ENCODE measurements at regions not wholly inside any gene's neighbourhood (a gene's known extent, or its start where the extent isn't known, plus 50 kb on each side); places are given as distances from the start of the nearest gene placed in this dataset.
"Not testable (repeated sequence)": the region's sequence is repeated elsewhere in the genome, so short reads cannot be mapped to it uniquely, and the experiment has no call there.

GRCh38 chr3:72523429-72524151 lies 324.7 kb downstream of the SHQ1 start:
- DNase-seq, result peak; percentile 9 to 26

GRCh38 chr3:72520690-72521308 lies 327.4 kb downstream of the SHQ1 start:
- DNase-seq, result no peak

- DNase-seq, result no peak
Measured at GRCh38 chr3:72519946-72520604, 328.2 kb downstream of the SHQ1 start.

- DNase-seq, result no peak
Measured at GRCh38 chr3:72517921-72518424, 330.3 kb downstream of the SHQ1 start.

- no peak for DNase-seq
Measured at GRCh38 chr3:72517336-72517735, 330.9 kb downstream of the SHQ1 start.

- DNase-seq, result no peak
Measured at GRCh38 chr3:72516361-72516760, 331.9 kb downstream of the SHQ1 start.

GRCh38 chr3:72515941-72516340 lies 332.3 kb downstream of the SHQ1 start:
- no peak for DNase-seq

- DNase-seq, result no peak
Measured at GRCh38 chr3:72515281-72515680, 333.0 kb downstream of the SHQ1 start.

- DNase-seq, result no peak
Measured at GRCh38 chr3:72510247-72510646, 338.0 kb downstream of the SHQ1 start.

- no peak for DNase-seq
Measured at GRCh38 chr3:72505539-72506405, 342.5 kb downstream of the SHQ1 start.

GRCh38 chr3:72497501-72497900 lies 350.7 kb downstream of the SHQ1 start:
- DNase-seq, result not testable (repeated sequence)

- DNase-seq, result no peak
Measured at GRCh38 chr3:72496051-72496670, 352.1 kb downstream of the SHQ1 start.

GRCh38 chr3:72494626-72495025 lies 353.6 kb downstream of the SHQ1 start:
- no peak for DNase-seq

GRCh38 chr3:72494130-72494529 lies 354.1 kb downstream of the SHQ1 start:
- no peak for DNase-seq

GRCh38 chr3:72492240-72492639 lies 356.0 kb downstream of the SHQ1 start:
- no peak for DNase-seq

GRCh38 chr3:72490688-72491435 lies 357.4 kb downstream of the SHQ1 start:
- DNase-seq, result no peak

GRCh38 chr3:72489901-72490300 lies 358.3 kb downstream of the SHQ1 start:
- no peak for DNase-seq

- no peak for DNase-seq
Measured at GRCh38 chr3:72488738-72489035, 359.6 kb downstream of the SHQ1 start.

- no peak for DNase-seq
Measured at GRCh38 chr3:72487946-72488737, 360.1 kb downstream of the SHQ1 start.

GRCh38 chr3:72487078-72487765 lies 361.0 kb downstream of the SHQ1 start:
- no peak for DNase-seq
